GM21515 (cell line): ENCODE measurements at regions not wholly inside any gene's neighbourhood (a gene's known extent, or its start where the extent isn't known, plus 50 kb on each side); places are given as distances from the start of the nearest gene placed in this dataset.

Experiments
- ATAC-seq: cut with Tn5 transposase; IDR thresholded peaks from one replicate; pipeline ENCODE4 v1.9.1; 2021; ENCODE audit not compliant: unreplicated experiment

GRCh38 chr7:95669513-95669912 lies 73.2 kb upstream of the PDK4 start:
- peak; percentile 88 for ATAC-seq

- no peak for ATAC-seq
These were observed 72.2 kb upstream of the PDK4 start for GRCh38 chr7:95668504-95669018.

- ATAC-seq = no peak
These were observed 66.7 kb upstream of the PDK4 start for GRCh38 chr7:95662987-95663386.

GRCh38 chr7:95660023-95660434 lies 63.7 kb upstream of the PDK4 start:
- no peak for ATAC-seq

GRCh38 chr7:95658676-95659075 lies 62.4 kb upstream of the PDK4 start:
- ATAC-seq = no peak

- no peak for ATAC-seq
These were observed 53.2 kb upstream of the PDK4 start for GRCh38 chr7:95649546-95649945.

DNA sequence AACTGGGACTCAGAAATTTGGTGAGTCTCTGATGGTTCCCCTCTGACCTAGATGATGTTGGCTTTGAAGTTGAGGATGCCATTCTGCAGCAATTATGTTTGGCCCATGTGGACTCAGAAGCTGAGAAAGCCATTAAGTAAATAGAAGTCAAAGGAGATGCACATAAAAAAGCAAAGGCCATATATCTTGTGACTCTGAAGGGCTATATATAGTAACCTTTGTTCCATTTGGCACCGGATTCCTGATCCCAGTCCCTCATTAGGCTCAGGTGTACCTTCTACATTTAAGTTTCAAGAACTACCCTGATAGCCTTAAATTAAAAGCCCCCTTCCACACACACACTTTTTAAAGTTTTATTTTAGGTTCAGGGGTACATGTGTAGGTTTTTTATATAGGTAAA lies 50.0 kb upstream of the PDK4 start:
- no peak for ATAC-seq
